Activated naive CD8-positive, alpha-beta T cell treated with anti-CD3 and anti-CD28 coated beads for 36 hours (primary cell): ENCODE measurements at regions not wholly inside any gene's neighbourhood (a gene's known extent, or its start where the extent isn't known, plus 50 kb on each side); places are given as distances from the start of the nearest gene placed in this dataset.

Experiments
- DNase-seq: peaks from one replicate; pipeline ENCODE4 v3.0.0; 2021
- H3K27ac Mint-ChIP-seq: one replicate; pipeline ENCODE4 v1.8.0; 2022; ENCODE audit warnings: mild to moderate bottlenecking, moderate library complexity, mixed read lengths
- H3K27me3 Mint-ChIP-seq: one replicate; pipeline ENCODE4 v1.8.0; 2022; ENCODE audit warnings: mild to moderate bottlenecking, mixed read lengths
- H3K36me3 Mint-ChIP-seq: one replicate; pipeline ENCODE4 v1.8.0; 2021; ENCODE audit warnings: mild to moderate bottlenecking, mixed read lengths
- H3K4me1 Mint-ChIP-seq: one replicate; pipeline ENCODE4 v1.8.0; 2021; ENCODE audit warnings: mixed read lengths
- H3K4me3 Mint-ChIP-seq: one replicate; pipeline ENCODE4 v1.8.0; 2022; ENCODE audit warnings: mild to moderate bottlenecking, moderate library complexity, mixed read lengths
- H3K9me3 Mint-ChIP-seq: one replicate; pipeline ENCODE4 v1.8.0; 2022; ENCODE audit warnings: mixed read lengths

DNA sequence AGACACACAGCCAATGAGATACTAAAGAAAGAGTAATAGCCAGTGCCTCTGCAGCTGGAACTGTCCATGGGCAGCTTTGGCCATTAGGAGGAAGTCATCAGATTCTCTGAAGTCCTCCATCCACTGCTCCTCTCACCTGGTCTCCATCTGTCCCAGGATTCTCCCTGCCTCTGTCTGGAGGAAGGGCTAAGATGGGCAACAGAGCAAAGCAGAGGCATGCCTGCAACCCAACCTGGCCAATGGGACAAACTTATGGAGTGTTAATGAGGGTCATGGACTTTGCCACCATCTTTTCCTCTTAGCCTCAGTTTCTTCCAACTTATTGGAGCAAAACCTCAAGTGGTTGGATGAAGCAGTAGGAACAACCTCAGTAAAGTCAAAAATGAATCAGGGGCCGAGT, 91.5 kb upstream of the SIX3 start:
- H3K9me3 Mint-ChIP-seq = no peaks in the 10 kb centered on the region
- no peaks in the 10 kb centered on the region for H3K36me3 Mint-ChIP-seq
- H3K4me1 Mint-ChIP-seq = peaks cover 7% of the 10 kb centered on the region
- no peak overlapping the region for H3K27ac Mint-ChIP-seq
- no peak overlapping the region for H3K4me3 Mint-ChIP-seq
- H3K27me3 Mint-ChIP-seq = peaks cover 30% of the 10 kb centered on the region
- DNase-seq = no peak

DNA sequence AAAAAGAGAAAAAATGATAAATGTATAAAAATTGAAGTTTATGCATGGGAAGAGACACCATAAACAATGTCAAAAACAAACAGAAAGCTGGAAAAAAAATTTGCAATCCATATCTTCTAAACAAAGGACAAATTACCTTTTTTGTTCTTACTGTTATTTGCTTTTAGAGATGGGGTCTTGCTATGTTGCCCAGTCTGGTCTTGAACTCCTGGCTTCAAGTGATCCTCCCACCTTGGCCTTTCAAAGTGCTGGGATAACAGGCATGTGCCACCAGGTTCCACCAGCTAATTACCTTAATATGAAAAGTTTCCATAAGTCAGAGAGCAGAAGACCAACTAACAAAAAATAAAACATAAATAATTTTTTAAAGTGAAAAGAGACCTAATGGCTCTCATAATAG, 90.0 kb upstream of the SIX3 start:
- no peaks in the 10 kb centered on the region for H3K9me3 Mint-ChIP-seq
- no peak overlapping the region for H3K4me3 Mint-ChIP-seq
- H3K27me3 Mint-ChIP-seq = peaks cover 34% of the 10 kb centered on the region
- no peaks in the 10 kb centered on the region for H3K36me3 Mint-ChIP-seq
- H3K27ac Mint-ChIP-seq = no peak overlapping the region
- no peak for DNase-seq
- peaks cover 7% of the 10 kb centered on the region for H3K4me1 Mint-ChIP-seq

DNA sequence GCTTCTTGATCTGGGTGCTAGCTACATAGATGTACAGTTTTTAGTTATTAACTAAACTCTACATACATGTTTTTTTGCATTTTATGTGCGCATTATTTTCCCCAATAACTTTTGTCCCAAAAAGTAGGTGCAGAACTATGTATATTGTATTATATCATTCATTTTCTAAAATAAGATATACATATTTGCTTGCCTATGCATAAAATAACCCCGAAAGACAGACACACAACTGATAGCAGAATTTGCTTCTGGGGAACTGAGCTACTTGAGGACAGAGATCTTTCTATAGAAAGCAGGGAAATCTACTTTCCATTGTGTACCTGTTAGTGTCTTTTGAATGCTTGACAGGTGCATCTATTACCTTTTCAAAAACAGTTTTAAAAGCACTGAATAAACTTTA, 88.9 kb upstream of the SIX3 start:
- peaks cover 40% of the 10 kb centered on the region for H3K27me3 Mint-ChIP-seq
- no peak overlapping the region for H3K4me3 Mint-ChIP-seq
- H3K4me1 Mint-ChIP-seq = peaks cover 7% of the 10 kb centered on the region
- H3K27ac Mint-ChIP-seq = no peak overlapping the region
- H3K9me3 Mint-ChIP-seq = no peaks in the 10 kb centered on the region
- H3K36me3 Mint-ChIP-seq = no peaks in the 10 kb centered on the region
- DNase-seq = no peak

DNA sequence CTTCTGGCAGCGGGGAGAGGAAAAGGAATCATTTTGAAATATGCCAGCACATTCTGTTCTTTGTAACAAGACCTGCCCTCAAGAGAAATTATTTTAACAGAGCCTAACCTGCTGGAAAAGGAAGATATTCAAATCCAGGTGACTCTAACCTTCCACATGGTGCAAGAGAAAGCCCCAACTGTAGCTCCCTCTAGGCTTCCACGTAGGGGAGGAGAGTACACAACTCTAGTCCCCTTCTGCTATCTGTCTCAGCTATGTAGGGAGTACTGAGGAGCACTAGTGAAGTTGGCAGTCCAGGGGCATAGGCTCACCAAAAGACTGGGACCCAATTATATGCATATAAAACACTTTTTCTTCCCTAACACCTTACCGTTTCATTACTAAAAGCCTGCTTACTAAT, 82.2 kb upstream of the SIX3 start:
- no peaks in the 10 kb centered on the region for H3K4me1 Mint-ChIP-seq
- no peaks in the 10 kb centered on the region for H3K36me3 Mint-ChIP-seq
- H3K27me3 Mint-ChIP-seq = peaks cover 68% of the 10 kb centered on the region
- H3K9me3 Mint-ChIP-seq = peaks cover 7% of the 10 kb centered on the region
- no peak for DNase-seq
- no peak overlapping the region for H3K4me3 Mint-ChIP-seq
- no peak overlapping the region for H3K27ac Mint-ChIP-seq

DNA sequence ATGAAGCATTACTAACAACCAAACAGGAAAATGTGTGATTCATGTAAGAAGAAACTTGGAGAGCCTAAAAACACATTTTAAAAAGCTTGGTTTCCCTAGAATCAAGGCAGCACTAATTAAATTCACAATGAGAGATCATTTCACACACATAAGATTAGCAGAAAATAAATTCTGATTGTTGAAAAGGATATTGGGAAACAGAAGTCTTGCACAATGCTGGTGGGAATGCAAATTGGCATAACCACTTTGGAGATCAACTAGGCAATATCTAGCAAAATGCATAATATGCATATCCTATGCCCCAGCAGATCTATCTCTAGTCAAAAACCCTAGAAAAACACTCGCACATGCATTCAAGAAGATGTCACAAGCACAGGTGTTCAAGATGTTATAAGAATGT, 75.3 kb upstream of the SIX3 start:
- no peaks in the 10 kb centered on the region for H3K36me3 Mint-ChIP-seq
- H3K27me3 Mint-ChIP-seq = peaks cover 36% of the 10 kb centered on the region
- no peaks in the 10 kb centered on the region for H3K9me3 Mint-ChIP-seq
- DNase-seq = no peak
- H3K27ac Mint-ChIP-seq = no peak overlapping the region
- no peaks in the 10 kb centered on the region for H3K4me1 Mint-ChIP-seq
- H3K4me3 Mint-ChIP-seq = no peak overlapping the region

DNA sequence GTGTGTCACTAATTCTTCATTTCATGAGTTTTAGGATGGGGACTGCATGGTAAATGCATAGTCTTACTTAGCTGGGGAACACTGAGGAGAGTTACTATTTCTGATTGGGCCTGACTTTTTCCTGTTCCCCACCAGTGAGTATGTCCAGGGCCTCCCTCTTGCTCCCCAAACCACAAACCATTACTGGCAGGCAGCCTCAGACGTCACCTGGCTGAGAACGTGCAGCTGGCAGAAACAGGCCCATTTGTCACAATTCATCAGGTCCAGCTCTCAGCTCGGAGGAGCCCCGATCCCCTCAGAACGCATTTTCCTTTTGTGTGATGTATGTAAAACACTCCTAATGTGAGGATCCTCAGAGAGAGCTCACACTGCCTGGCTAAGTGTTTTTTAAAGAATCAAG, 71.7 kb upstream of the SIX3 start:
- no peak for DNase-seq
- peaks cover 29% of the 10 kb centered on the region for H3K27me3 Mint-ChIP-seq
- H3K4me1 Mint-ChIP-seq = no peaks in the 10 kb centered on the region
- no peaks in the 10 kb centered on the region for H3K9me3 Mint-ChIP-seq
- H3K4me3 Mint-ChIP-seq = no peak overlapping the region
- H3K27ac Mint-ChIP-seq = no peak overlapping the region
- H3K36me3 Mint-ChIP-seq = no peaks in the 10 kb centered on the region

DNA sequence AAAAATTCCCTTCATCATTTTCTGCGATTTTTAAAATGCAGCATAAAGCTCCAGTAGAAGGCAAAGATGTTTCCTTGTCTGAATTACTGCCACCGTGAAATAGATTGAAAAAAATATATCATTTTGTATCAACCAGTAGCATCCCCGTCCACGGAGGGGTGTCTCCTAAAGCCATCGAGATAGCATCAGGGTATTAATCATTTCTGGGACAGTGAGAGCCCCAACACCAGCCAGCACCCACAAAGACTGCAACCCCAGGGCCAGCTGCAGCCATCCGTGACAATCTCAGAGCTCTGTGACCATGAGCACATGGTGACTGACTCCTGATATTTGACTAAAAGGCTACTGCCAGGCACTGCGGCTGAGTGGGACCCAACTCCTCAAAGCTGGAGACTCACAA, 64.1 kb upstream of the SIX3 start:
- H3K9me3 Mint-ChIP-seq = peaks cover 8% of the 10 kb centered on the region
- H3K4me3 Mint-ChIP-seq = no peak overlapping the region
- H3K27ac Mint-ChIP-seq = no peak overlapping the region
- H3K36me3 Mint-ChIP-seq = no peaks in the 10 kb centered on the region
- no peak for DNase-seq
- H3K4me1 Mint-ChIP-seq = no peaks in the 10 kb centered on the region
- peaks cover 25% of the 10 kb centered on the region for H3K27me3 Mint-ChIP-seq

DNA sequence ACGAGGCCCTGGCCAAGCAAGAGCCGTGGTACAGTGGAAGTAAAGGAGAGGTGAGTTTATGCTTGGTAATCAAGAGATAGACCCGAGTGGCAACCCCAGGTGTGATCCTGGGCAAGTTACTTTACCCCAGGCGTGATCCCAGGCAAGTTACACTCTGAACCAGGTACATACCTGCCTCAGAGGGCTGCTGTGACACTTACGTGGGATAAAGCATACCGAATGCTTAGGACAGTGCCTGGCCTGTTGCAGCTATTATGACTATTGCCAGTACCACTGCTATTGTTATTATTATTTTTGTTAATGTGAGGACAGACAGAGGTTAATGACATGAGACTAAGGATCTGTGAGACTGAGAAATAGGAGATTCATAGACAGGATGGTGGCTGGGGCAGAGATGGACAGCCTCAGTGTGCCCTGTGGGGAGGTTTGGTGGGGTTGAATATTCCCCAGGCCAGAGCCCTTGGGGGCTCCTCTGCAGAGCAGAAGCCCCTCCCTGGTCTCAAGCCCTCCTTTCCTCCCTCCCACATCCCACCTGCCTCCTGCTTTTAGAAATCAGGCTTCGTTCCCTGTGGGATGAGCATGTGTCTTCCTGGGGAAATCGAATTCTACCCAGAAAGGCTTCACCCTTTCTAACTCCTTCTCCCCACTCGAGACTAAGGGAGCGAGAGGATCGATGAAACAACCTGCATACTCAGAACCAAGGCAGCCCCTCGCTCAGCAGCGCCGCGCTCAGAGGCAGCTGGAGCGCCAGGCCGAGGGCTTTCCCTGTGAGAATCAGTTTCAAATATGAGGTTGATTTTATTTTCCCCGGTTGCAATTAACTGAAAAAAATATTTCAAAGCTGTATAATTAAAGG, 62.0 kb upstream of the SIX3 start:
- H3K4me3 Mint-ChIP-seq = no peak overlapping the region
- H3K27ac Mint-ChIP-seq = no peak overlapping the region
- H3K27me3 Mint-ChIP-seq = peaks cover 19% of the 10 kb centered on the region
- peaks cover 8% of the 10 kb centered on the region for H3K9me3 Mint-ChIP-seq
- H3K4me1 Mint-ChIP-seq = no peaks in the 10 kb centered on the region
- no peaks in the 10 kb centered on the region for H3K36me3 Mint-ChIP-seq
- DNase-seq = no peak

DNA sequence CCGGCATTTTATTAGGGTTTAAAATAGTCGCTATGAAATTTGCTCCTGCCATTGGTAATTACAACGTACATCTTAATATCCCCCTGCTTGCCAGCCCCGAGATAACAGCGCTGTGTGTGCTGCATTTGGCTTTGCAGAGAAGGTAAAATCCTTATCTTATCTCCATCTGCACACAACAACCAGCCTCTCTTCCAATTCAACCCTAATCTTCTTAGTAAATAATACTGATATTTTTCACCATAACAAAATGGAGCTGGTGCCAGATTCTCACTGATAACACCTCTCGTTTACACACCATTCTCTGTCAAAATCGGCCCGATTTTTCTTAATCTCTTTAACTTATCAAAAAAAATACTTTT, 61.4 kb upstream of the SIX3 start:
- DNase-seq = no peak
- H3K36me3 Mint-ChIP-seq = no peaks in the 10 kb centered on the region
- peaks cover 7% of the 10 kb centered on the region for H3K9me3 Mint-ChIP-seq
- no peak overlapping the region for H3K4me3 Mint-ChIP-seq
- no peaks in the 10 kb centered on the region for H3K4me1 Mint-ChIP-seq
- H3K27ac Mint-ChIP-seq = no peak overlapping the region
- peaks cover 22% of the 10 kb centered on the region for H3K27me3 Mint-ChIP-seq

DNA sequence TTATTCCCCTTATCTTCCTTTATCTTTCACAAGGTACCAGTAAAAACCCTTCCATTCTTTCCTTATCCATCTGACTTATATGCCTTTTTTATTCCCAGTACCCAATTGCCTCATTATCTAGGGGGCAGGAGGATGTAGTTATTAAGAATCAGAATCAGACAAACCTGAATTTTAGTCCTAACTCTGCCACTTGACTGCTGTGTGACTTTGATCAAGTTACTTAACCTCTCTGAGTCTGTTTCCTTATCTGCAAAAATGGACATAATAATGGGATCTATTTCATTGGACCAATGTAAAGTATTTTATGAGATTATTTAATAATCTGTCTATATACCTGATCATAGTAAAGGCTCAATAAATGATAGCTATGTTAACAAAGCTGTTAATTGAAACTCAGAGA, 59.6 kb upstream of the SIX3 start:
- DNase-seq = no peak
- Mint-ChIP-seq H3K9me3 (no peaks in the 10 kb centered on the region), H3K27ac (no peak overlapping the region), H3K36me3 (no peaks in the 10 kb centered on the region), H3K4me3 (no peak overlapping the region), H3K4me1 (no peaks in the 10 kb centered on the region), H3K27me3 (peaks cover 23% of the 10 kb centered on the region)

DNA sequence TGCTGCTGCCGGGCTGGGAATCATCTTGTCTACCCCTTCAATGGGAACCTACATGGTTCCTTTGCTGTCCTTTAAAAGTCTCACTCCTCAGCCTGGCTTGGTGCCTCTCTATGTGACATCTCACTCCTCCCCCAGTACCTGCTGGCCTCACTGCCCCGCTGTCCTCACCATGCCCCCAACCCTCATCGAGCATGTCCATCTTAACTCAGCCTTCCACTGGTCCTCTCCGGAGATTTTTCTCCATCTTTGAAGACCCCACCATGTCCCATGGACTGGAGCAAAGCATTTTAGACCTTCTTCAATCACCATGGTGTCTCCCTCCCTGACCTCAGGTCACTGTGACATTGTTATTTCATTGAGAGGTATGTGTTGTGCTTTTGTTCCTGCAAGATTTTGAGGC, 58.1 kb upstream of the SIX3 start:
- Mint-ChIP-seq H3K4me3 (no peak overlapping the region), H3K9me3 (no peaks in the 10 kb centered on the region), H3K36me3 (no peaks in the 10 kb centered on the region), H3K27me3 (peaks cover 28% of the 10 kb centered on the region), H3K4me1 (no peaks in the 10 kb centered on the region), H3K27ac (no peak overlapping the region)
- no peak for DNase-seq

DNA sequence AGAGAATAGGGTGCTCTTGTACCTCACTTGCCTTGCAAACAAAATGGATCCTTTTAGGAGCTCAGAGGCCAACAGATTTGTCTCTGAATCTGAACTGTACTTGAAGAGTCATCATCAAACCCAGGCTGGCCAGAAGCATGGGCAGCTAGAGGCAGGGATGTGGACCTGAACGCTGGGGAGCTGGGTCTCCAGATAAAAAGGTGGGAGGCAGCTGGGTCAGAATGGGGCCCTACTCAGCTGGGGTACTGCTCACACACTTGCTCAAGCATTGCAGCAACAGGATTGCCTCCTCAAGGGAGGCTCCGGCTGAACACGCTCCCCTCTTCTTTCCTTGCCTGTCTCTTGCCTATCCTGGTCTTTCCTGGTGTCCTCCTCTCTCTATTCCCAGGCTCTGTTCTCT, 57.3 kb upstream of the SIX3 start:
- DNase-seq = no peak
- no peaks in the 10 kb centered on the region for H3K36me3 Mint-ChIP-seq
- peaks cover 21% of the 10 kb centered on the region for H3K27me3 Mint-ChIP-seq
- no peak overlapping the region for H3K27ac Mint-ChIP-seq
- H3K4me1 Mint-ChIP-seq = no peaks in the 10 kb centered on the region
- H3K9me3 Mint-ChIP-seq = no peaks in the 10 kb centered on the region
- no peak overlapping the region for H3K4me3 Mint-ChIP-seq

DNA sequence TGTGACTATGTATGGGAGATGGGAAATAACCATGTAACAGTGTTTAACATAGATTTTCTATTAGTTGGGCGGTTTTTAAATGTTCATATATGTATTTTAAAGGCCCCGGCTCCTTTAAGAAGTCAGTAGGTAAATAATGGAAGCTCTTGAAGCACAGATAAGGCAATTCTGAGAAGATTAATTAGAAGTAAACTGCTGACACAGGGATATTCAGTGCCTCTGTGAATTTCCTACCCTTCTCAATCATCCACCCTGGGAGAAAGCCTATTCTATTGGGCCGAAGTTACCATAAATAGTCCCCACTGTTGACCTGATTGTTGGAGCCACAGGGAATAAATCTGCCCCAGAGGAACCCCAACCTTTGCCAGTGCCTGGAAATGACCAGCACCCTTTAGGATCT, 56.8 kb upstream of the SIX3 start:
- H3K27me3 Mint-ChIP-seq = peaks cover 21% of the 10 kb centered on the region
- H3K9me3 Mint-ChIP-seq = no peaks in the 10 kb centered on the region
- H3K27ac Mint-ChIP-seq = no peak overlapping the region
- no peaks in the 10 kb centered on the region for H3K36me3 Mint-ChIP-seq
- DNase-seq = no peak
- H3K4me3 Mint-ChIP-seq = no peak overlapping the region
- H3K4me1 Mint-ChIP-seq = no peaks in the 10 kb centered on the region

DNA sequence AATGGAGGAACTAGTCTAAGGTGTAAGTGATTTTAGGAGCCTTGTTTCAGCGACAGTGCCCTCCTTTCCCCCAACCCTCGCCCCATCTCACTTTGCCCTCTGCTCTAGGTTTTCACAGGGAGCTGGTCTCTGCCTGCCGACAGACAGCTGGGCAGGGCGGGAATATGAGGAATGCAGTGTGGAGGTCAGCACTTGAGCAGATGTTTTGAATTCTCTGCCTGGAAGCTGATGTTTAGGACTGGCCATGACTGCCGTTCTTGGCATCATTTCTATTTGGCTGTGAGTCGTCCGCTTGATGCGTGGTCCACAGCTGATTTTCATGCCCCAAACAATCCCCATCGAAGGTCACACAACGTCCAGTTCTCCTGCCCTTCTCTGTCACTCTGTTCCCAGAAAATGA, 55.1 kb upstream of the SIX3 start:
- Mint-ChIP-seq H3K27me3 (peaks cover 25% of the 10 kb centered on the region), H3K27ac (no peak overlapping the region), H3K4me3 (no peak overlapping the region)

DNA sequence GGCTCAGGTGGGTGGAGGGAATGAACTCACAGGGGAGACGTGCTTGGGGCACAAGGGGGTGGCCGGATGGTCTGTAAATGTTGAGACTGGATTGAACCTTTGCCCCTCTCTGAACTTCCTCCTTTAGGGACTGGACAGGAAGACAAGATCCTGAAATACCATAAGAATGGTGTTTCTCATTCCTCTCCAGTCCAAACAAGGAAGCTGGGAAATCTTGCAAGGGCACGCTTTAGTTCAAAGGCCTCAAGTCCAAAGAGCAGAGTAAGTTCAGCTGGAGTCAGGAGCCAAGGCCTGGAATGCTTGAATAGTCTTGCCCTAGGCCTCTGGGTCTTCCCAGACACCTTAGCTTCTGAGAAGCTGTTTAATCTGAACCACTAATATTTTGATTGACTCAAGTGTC, 52.4 kb upstream of the SIX3 start:
- H3K36me3 Mint-ChIP-seq = peaks cover 5% of the 10 kb centered on the region
- H3K4me3 Mint-ChIP-seq = no peak overlapping the region
- H3K27ac Mint-ChIP-seq = no peak overlapping the region
- peaks cover 26% of the 10 kb centered on the region for H3K27me3 Mint-ChIP-seq
- H3K9me3 Mint-ChIP-seq = peaks cover 12% of the 10 kb centered on the region
- no peaks in the 10 kb centered on the region for H3K4me1 Mint-ChIP-seq
- no peak for DNase-seq

More for the DNA sequence above, 55.1 kb upstream of the SIX3 start:
- no peaks in the 10 kb centered on the region for H3K4me1 Mint-ChIP-seq
- no peaks in the 10 kb centered on the region for H3K9me3 Mint-ChIP-seq
- DNase-seq = no peak
- H3K36me3 Mint-ChIP-seq = peaks cover 2% of the 10 kb centered on the region
